G401 (cell line): ENCODE measurements at regions not wholly inside any gene's neighbourhood (a gene's known extent, or its start where the extent isn't known, plus 50 kb on each side); places are given as distances from the start of the nearest gene placed in this dataset.

Experiments
- DNase-seq: peaks from one replicate; pipeline ENCODE4 v3.0.0-alpha.2; 2015; ENCODE audit warnings: low spot score
- in situ Hi-C: cut with HindIII; loops from 2 replicates; pipeline ENCODE4 v1.10.0; 2016; ENCODE audit warnings: low sequenced_read_pairs, mixed read lengths

DNA sequence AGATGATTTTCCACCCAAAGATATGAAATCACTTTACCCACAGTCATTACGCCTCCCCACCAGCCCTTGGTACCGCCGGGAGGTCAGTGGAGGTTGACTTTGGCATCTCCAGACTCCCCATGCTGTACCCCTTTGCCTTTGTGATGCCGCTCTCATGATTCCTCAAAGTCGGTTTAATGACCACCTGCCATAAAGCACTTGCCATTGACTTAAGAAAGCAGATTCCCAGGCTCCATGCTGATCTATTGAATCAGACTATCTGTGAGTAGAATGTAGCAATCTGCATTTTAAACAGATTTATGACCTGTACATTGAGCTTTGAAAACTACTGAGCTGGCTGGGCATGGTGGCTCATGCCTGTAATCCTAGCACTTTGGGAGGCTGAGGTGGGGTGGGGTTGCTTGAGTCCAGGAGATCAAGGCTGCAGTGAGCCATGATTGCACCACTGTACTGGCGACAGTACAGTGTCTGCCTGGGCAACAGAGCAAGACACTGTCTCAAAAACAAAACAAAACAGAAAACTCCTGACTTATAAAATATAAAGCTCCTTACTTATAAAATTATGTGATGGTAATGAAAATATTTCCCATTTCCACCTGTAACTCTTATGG is 235.2 kb downstream of the KLF5 start:
- no peak for DNase-seq
- in situ Hi-C loops = no loop called here

DNA sequence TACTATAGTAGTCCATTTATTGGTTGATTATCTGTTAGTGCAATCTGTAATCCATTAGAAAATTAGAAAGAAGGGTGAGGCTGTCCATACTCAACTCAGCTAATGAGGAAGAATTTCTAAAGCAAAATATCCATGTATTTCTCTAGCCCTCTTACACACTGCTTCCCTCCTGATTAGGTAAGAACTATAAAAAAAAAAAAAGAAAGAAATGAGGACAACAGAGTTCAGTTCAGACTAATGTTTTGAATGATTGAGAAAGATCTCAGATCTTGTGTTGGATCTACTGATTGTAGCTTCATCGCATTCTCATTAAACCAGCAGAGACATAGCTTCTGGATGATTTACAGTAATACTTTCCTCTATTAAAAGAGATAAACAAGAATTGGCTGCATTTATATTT is 233.3 kb downstream of the KLF5 start:
- in situ Hi-C loops = no loop called here
- DNase-seq = no peak

DNA sequence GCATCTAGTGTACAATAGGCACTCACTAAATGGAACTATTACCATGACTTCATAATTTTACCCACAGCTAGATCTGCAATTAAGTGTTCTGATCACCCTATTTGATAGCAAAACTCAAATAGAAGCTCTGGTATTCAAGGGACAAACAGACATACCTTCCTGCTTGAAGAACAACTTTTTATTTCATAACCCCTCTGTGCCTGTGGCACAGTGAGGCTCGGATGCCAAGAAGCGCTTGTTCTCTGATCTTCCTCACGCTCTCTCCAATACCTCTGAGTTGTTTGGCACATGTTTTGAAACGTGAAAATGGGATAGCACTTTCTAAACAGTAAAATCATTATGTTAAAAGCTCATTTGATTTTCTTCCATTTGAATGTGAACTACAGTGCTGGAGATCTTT is 232.0 kb downstream of the KLF5 start:
- in situ Hi-C loops = no loop called here
- DNase-seq = no peak

DNA sequence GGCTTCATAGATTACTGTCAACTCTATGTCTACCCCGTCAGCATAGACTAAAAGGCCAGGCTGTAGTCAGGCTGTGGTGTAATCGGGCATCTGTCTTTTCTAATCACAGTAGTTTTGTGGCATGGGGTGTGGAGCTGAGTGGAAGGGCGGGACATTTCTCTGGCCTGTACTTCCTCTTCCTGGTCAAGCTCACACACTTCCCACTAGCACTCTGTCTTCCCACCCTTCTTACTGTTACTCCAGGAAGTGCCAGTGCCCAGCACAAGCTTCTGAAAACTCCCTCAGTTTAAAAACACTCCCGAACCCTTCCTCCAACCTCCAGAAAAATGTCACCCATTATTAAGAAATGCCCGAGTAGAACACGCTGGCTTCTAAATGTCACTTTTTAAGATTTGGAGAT is 229.8 kb downstream of the KLF5 start:
- no peak for DNase-seq
- in situ Hi-C loops = no loop called here

DNA sequence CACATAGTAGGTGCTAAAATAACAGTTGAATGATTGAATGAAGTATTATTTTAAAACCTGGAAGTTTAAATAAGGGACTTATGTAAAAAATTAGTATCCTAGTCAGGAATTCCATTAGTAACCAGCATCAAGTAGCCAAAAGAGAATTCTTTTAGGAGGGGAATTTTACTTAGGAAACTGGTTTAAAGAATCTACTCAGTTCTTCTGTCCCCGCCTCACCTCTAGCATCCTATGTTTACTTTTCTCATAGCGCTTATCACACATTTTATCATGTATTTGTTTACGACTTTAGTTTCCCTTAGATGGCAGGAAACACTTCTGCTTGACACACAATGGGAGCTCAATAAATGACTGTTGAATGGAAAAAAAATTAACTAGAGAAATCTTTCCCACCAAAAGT is 229.0 kb downstream of the KLF5 start:
- DNase-seq = no peak
- in situ Hi-C loops = no loop called here

DNA sequence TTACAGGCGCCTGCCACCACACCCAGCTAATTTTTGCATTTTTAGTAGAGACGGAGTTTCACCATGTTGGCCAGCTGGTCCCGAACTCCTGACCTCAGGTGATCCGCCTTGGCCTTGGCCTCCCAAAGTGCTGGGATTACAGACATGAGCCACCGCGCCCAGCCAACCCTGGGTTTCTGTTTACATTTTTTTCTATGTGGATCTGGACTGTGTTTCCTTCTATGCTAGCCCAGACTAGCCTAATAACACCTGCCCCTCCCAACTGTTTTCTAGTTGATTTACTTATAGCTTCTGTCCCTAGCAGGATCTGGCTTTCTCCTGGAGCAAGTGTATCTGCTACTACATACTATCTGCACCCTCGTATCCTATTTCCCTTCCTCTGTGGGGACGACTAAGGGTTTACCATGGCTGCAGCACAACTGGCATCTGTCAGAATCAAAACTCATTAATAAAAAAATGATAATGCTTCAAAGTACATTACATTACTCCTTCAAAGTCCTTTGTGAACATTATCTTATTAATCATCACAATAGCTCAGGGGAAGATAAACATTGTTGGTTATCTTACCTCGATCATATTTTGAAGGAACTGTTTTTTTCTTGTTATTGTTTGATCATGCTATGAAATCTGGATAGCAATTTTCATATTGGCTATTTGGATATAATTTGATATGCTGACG is 228.3 kb downstream of the KLF5 start:
- in situ Hi-C loops = no loop called here
- DNase-seq = no peak

DNA sequence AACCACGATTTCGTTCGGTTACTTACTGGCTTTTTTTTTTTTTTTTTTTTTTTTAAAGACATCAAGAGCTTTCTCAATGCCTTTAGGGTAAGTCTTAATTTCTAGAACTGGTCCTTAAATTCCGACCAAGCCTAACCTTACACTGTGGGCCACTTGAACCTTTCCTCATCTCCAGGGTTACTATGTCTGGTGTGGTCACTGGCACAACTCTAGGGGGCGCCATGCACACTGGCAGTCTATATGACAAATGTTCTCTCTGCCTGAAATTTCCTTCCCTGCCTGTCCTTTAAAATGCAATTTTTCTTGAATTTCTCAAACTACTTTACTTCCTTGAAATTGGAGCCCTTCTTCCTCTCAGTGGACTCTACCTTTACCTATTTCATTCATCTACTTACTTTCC is 227.4 kb downstream of the KLF5 start:
- no peak for DNase-seq
- in situ Hi-C loops = no loop called here

DNA sequence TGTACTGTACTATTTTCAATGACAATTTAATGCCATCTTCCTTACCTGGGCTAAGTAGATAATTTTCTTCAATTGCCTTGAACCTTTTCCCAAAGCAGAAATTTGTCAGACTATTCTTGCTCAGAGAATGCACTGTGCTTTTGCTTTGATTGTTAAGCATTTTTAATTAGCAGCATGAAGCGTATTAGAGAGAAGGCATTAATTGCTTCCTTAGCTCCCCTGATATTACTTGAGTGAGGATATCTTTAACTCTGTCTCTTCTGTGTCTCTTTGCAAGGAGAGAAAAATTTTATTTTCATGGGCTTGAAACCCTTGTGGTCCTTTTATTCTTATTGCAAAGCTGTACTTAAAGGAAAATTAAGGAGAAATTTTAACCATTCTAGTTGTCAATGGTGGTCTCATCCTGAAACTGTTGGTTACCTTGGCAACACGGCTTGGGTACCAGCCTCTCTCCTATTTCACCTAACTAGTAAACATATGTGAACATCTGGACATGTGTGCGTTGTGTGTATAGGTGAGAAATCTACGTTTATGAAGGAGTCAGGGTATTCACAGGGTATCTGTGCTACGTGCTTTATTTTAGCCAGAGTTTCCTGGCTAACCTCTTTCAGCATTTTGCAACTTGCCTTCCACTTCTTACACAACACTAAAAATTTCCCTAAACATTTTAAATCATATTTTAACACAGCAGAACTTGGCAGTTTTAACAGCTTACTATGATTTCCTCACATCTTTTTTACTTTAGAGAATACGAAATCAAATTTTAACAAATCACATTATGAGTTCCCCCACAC is 225.5 kb downstream of the KLF5 start:
- in situ Hi-C loops = no loop called here
- no peak for DNase-seq

DNA sequence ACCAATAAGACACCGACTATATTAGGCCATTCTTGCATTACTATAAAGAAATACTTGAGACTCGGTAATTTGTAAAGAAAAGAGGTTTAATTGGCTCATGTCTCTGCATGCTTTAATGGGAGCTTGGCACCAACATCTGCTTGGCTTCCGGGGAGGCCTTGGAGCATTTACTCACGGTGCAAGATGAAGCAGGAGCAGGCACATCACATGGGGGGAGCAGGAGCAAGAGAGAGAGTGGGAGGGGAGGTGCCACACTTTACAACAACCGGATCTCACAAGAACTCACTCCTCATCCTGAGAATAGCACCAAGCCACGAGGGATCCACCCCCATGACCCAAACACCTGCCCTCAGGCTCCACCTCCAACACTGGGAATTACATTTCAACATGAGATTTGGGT is 224.8 kb downstream of the KLF5 start:
- in situ Hi-C loops = no loop called here

DNA sequence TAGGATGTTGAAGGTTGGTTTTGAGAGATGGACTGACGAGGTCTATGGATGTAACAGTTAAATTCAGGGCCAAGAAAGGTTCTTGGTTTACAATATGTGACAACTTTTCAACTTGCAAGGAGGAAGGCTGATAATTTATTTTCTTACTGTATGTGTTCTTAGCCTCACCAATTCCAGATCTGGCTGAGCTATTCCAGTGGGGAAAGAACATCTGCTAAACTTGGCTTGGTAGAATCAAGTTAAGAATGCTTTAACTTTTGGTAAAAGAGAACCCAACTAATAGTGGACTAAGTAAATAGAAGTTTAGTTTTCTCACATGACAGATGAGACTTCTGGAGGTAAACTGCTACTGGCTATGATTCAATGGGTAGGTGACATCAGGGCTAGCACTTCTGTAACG is 222.9 kb downstream of the KLF5 start:
- in situ Hi-C loops = no loop called here
- DNase-seq = no peak

More for the DNA sequence above, 224.8 kb downstream of the KLF5 start:
- no peak for DNase-seq

DNA sequence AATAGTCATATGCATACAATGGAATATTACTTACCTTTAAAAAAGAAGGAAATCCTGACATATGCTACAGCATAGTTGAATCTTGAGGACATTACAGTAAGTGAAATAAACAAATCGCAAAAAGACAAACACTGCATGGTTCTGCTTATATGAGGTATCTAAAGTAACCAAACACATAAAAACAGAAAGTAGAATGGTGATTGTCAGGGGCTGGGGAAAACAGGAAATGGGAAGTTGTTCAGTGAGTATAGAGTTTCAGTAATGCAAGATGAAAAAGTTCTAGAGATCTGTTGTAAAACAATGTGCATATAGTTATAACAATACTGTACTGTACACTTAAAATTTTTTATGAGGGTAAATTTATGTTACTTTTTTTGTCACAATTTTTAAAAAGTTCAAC is 219.4 kb downstream of the KLF5 start:
- no peak for DNase-seq
- in situ Hi-C loops = no loop called here

DNA sequence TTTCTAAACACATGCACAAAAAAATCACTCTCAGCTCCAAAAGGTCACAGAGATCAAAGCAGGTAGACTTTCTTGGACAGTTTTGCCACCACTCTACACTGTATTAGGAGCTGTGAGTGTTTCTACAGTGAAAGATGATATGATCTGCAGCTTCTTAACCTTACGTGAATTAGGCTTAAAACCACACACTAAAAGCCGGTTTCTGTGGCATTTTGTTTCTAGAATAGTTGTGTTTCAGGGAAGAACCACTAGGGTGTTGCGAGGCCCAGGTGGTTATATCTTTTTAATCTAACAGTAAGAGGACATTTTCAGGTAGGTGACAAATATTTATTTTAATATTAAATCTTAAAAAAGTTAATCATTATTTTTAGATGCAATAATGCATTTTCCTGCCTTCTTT is 216.4 kb downstream of the KLF5 start:
- in situ Hi-C loops = no loop called here

DNA sequence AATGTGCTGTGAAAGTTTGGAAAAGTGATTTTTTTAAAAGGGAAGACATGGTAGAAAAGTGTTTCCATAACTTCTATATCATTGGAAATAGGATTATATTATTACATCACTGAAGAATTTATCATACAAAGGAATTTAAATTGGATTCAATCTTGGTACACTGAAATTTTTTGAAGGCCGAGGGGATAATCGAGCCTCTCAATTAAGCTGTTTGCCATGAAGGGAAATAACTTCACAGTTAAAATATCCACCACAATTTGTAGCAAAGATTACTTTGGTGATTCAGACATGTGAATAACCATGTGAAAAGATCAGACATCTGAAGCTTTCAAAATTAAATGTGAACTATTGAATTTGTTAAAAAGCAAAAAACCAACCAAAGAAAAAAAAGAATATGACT is 215.3 kb downstream of the KLF5 start:
- in situ Hi-C loops = no loop called here
- no peak for DNase-seq

More for the DNA sequence above, 216.4 kb downstream of the KLF5 start:
- DNase-seq = no peak

DNA sequence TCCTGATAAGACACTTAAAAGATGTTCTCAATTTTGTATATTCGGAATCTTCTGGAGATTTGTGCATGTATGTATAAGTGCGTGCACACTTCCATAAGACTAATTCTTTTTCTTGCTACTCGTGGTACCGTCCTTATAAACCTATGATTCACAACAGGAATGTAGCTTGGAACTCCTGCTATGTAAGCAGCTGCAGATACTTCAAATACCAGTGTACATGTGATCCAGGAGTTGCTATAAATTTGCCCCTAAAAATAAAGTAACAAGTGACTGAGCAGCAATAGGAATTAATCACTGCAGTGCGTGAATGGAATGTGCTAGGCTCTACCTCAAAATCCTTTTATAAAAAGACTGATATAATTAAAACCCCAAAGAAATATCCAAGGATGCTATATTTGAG is 214.9 kb downstream of the KLF5 start:
- in situ Hi-C loops = no loop called here
- DNase-seq = no peak

DNA sequence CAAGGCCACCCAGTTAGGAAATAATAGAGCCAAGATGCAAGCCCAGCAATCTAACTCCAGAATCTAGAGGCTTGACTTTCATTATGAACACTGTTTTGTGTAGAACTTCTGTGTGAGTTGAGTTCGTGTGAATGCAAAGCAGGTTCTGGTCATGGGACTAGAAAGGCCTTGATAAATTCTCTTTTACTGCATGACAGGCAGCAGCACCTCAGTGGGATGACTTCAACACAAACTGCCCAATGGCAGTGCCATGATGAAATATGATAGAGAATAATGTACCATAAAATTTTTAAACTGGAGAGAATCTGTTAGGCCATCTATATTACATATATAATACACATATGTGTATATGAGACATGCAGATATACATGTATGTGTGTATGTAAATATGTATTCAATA is 214.5 kb downstream of the KLF5 start:
- in situ Hi-C loops = no loop called here
- DNase-seq = no peak

DNA sequence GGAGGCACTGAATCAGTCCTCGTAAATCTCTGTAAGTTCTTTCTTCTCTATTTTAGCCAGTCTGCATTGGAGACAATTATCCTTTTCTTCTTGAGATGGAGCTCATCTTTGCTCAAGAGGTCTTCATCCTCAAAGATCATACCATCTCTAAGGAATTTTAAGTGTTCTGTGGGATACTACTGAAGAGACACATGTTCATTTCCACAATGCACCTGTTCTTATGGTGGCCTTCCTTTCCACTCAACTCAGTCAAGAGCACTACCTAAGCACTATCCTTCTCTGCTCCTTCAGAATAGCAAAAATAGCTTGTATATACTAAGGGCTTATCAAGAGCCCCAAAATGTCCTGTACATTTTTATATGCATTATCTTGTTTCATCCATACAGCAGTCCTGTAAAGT is 214.0 kb downstream of the KLF5 start:
- no peak for DNase-seq
- in situ Hi-C loops = no loop called here

DNA sequence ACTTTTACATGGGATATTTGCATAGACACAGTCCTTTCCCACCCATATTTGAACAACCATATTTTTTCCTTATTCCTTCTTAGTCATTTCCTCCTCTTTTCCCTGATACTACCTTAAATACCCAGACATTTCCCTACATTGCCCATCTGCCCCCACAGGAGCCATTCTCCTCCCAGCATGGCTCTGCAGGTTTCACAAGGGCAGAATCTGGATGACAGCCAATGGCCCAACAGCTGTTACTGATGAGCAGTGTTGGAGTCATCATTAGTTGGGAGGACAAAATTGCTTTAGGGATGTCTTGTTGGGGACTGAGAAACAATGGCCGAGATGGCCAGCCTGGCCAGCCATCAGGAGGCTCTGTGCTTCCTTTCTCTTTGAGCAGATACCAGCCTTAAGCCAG is 209.5 kb downstream of the KLF5 start:
- DNase-seq = no peak
- in situ Hi-C loops = no loop called here

DNA sequence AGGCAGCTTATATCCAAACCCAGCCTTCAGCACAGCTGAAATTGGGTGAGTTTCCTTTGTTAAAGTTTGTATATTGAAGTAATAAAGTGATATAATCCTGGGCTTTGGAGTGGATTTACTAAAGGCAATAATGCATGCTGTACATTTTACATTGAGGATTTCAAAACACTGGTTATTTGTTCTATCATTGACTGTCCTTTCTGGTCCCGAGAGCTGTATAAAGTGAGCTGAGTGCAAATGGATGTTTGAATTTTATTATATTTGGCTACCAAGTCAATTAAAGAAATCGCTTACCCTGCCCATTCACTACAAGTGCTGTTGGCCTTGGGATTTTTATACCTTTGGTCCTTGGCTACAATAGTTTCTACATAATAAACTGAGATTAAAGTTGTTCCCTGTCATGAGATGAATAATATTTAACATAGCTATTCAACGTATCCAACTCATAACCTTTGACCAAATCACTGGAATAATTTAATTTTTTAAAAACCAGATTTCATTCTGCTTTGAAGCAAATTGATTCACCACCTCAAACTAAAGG is 207.9 kb downstream of the KLF5 start:
- in situ Hi-C loops = no loop called here
- DNase-seq = no peak

DNA sequence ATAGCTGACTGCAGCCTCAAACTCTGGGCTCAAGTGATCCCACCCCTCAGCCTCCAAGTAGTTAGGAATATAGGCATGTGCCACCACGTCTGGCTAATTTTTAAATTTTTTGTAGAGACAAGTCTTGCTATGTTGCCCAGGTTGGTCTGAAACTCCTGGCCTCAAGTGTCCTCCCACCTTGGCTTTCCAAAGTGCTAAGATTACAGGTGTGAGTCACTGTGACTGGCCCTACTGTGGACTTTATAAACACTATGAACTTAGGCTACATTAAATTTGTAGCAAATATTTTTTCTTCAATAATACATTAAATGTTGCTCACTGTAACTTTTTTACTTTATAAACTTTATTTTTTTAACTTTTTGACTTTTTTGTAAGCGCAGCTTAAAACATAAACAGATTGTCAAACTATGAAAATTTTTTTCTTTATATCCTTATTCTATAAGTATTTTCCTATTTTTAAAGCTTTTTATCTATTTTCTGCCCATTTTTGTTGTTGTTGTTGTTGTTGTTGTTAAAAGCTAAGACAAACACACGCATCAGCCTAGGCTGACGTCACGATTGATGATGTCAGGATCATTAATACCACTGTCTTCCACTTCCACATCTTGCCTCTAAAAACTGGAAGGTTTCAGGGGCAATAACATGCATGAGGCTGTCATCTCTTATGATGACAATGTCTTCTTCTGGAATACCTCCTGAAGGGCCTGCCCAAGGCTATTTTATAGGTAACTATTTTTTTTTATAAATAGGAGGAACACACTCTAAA is 204.2 kb downstream of the KLF5 start:
- in situ Hi-C loops = no loop called here
- no peak for DNase-seq

DNA sequence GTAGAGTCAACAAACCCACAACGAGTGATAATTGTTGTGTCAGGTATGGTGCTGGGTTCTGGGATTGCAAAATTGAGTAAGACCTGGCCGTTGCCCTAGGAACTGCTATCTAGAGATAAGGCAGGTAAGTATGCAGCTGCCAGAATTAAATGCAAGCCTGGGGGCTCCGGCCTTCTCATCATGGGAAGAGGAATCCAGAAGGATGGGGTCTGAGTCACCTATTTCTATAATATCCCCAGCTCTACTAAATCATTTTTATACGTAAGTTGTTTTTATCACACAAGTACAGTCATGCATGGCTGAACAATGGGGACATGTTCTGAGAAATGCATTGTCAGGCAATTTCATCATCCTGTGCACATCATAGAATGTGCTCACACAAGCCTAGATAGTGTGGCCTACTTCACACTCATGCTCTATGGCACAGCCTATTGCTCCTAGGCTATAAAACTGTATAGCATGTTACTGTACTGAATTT is 203.0 kb downstream of the KLF5 start:
- in situ Hi-C loops = no loop called here
- no peak for DNase-seq
